RWPE2 (cell line): ENCODE measurements at regions not wholly inside any gene's neighbourhood (a gene's known extent, or its start where the extent isn't known, plus 50 kb on each side); places are given as distances from the start of the nearest gene placed in this dataset.
A peak's percentile ranks its signal among the peaks of the same experiment; 100 is the strongest.

Source experiments
- ATAC-seq: fragments of 200-7000 bp; cut with Tn5 transposase; 3 replicates; pipeline ENCODE4 v1.9.1; 2021; ENCODE audit warnings: low read depth
- DNase-seq: peaks from one replicate; pipeline ENCODE4 v3.0.0-alpha.2; 2020; ENCODE audit warnings: low spot score
- H3K27ac ChIP-seq: fragments of 450-650 bp; 2 replicates; pipeline ENCODE4 v1.5.1; 2017; ENCODE audit warnings: mild to moderate bottlenecking; ENCODE audit not compliant: poor library complexity, severe bottlenecking
- H3K27me3 ChIP-seq: fragments of 250-450 bp; sonication (Bioruptor Pico); 2 replicates; pipeline ENCODE4 v1.5.1; 2021; ENCODE audit warnings: mild to moderate bottlenecking, moderate library complexity; ENCODE audit not compliant: insufficient read depth, poor library complexity, severe bottlenecking
- H3K36me3 ChIP-seq: fragments of 250-450 bp; sonication (Bioruptor Pico); 2 replicates; pipeline ENCODE4 v1.5.1; 2020; ENCODE audit warnings: low read depth, mild to moderate bottlenecking, moderate library complexity
- H3K4me1 ChIP-seq: fragments of 250-450 bp; sonication (Bioruptor Pico); 2 replicates; pipeline ENCODE4 v1.5.1; 2021; ENCODE audit warnings: mild to moderate bottlenecking, moderate library complexity; ENCODE audit not compliant: insufficient read depth, poor library complexity, severe bottlenecking
- H3K4me3 ChIP-seq: fragments of 250-450 bp; sonication (Bioruptor Pico); 2 replicates; pipeline ENCODE4 v1.5.1; 2021; ENCODE audit warnings: mild to moderate bottlenecking, moderate library complexity; ENCODE audit not compliant: severe bottlenecking
- H3K9me3 ChIP-seq: fragments of 250-450 bp; sonication (Bioruptor Pico); 2 replicates; pipeline ENCODE4 v1.5.1; 2021; ENCODE audit warnings: mild to moderate bottlenecking, moderate library complexity; ENCODE audit not compliant: severe bottlenecking
- TF ChIP-seq, protein P1 (sequence below): fragments of 450-650 bp; IDR thresholded peaks from one replicate; pipeline ENCODE4 v1.5.1; 2017; ENCODE audit warnings: mild to moderate bottlenecking, moderate library complexity; ENCODE audit not compliant: poor library complexity, severe bottlenecking

DNA sequence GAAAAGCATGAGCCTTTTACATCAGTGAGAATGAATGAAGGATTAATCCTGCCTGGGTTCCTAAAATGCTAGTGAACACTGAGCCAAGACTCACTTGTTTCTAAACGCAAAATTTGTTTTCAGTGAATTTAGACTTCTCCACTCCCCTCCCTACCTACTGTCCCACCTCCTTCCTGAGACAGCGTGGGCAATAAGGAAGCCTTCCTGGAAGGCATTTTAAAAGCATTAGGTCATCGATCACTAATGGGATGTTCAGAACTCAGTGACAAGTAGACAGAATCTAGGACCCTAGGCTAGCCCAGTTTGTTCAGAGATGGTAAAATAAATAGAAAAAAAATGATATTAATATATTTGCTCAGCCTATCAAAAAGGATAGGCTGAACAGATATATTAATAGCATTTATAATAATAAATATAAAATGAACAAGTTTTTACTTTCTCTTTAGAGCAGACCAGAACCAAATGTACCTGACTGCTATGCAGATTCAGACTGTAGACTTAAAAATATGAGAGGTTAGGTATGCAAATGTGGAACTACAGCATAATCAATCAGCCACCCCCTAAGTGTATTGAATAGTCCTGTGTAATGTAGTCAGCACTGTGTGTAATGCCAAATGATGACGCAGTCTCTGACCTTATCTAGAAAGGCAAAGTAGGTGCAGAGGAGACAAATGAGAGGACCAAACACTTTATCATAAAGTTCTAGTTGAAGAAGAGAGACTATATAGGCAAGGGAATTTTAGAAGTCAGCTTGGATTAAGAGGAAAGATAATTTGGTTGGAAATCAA is 331.1 kb downstream of the GPAT3 start:
- peak; percentile 76 for ATAC-seq
- H3K4me1 ChIP-seq = peaks cover 5% of the 10 kb centered on the region
- DNase-seq = no peak
- no peak overlapping the region for H3K27ac ChIP-seq
- no peak overlapping the region for H3K4me3 ChIP-seq
- H3K36me3 ChIP-seq = no peaks in the 10 kb centered on the region
- no peaks in the 10 kb centered on the region for H3K27me3 ChIP-seq
- TF ChIP-seq, protein P1, sequence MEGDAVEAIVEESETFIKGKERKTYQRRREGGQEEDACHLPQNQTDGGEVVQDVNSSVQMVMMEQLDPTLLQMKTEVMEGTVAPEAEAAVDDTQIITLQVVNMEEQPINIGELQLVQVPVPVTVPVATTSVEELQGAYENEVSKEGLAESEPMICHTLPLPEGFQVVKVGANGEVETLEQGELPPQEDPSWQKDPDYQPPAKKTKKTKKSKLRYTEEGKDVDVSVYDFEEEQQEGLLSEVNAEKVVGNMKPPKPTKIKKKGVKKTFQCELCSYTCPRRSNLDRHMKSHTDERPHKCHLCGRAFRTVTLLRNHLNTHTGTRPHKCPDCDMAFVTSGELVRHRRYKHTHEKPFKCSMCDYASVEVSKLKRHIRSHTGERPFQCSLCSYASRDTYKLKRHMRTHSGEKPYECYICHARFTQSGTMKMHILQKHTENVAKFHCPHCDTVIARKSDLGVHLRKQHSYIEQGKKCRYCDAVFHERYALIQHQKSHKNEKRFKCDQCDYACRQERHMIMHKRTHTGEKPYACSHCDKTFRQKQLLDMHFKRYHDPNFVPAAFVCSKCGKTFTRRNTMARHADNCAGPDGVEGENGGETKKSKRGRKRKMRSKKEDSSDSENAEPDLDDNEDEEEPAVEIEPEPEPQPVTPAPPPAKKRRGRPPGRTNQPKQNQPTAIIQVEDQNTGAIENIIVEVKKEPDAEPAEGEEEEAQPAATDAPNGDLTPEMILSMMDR = no peak
- no peaks in the 10 kb centered on the region for H3K9me3 ChIP-seq

DNA sequence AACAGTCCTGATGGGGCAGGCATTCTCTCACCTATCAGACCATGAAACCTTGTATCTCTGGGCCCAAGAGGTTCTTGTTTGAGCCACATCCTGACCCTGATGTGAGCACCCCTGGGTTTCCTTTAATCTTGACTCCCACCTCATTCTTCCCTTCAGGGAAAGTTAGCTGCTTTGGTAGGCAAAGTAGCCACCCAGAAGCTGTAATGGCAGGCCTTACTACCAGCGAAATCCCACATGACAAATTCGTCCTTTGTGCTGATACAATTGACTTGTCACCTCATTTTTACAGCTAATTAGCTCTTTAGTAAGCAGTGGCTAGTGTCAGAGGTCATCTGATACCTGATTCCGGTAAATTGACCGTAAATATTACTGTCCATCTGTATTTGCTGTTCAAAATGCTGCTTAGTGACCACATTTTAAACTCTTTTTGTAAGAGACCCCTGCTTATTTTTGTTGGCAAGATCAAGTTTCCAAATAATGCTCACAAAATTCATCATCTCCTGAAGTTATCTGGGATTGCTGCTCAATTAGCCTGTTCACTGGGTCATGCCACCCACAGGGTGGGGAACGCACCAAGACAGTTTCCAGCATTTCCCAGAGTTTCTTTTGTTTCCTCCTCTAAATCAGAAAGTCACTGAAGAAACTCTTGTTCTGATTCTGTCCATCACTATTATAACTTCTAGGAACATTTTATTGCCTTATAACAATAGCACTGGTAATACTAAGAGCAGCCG is 329.7 kb downstream of the GPAT3 start:
- Histone ChIP-seq H3K36me3 (no peaks in the 10 kb centered on the region), H3K4me3 (no peak overlapping the region), H3K4me1 (peaks cover 5% of the 10 kb centered on the region), H3K9me3 (no peaks in the 10 kb centered on the region), H3K27ac (no peak overlapping the region), H3K27me3 (no peaks in the 10 kb centered on the region)
- TF ChIP-seq, protein P1 = no peak
- ATAC-seq (no peak), DNase-seq (no peak)

DNA sequence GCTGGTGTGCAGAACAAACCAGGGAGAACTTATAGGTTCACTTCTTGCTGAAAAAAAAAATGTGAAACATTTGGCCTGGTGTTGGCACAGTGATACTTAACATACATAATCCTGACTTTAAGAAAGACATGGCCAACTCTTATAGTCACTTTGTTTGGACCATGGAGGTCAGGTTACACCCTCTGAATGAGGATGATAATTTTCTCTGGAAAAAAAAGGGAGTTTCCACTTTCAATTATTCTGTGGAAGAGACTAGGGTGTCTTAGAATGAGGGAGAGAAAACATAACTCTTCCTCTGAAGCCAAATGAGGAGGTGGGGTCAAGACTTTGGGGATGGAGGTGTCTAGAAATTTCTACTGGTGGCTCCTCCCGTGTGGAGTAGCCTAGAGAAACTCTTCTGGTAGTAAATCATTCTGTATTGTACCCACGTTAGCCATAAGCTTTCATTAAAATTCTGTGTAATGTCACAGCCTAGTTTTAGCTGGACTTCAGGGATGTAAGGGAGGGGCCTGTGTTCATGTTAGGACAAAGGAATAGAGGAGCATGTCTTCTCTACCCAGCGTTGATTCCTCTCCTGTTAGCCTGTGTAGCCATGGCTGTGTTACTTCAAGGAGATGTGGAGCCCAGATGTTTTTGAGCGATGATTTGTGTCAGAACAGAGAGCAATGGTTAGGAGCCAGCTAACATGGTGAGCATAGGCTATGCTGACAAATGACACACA is 328.3 kb downstream of the GPAT3 start:
- H3K4me3 ChIP-seq = no peak overlapping the region
- peaks cover 7% of the 10 kb centered on the region for H3K4me1 ChIP-seq
- H3K27ac ChIP-seq = no peak overlapping the region
- no peaks in the 10 kb centered on the region for H3K36me3 ChIP-seq
- TF ChIP-seq, protein P1 = no peak
- H3K27me3 ChIP-seq = no peaks in the 10 kb centered on the region
- ATAC-seq (no peak), DNase-seq (no peak)
- no peaks in the 10 kb centered on the region for H3K9me3 ChIP-seq

DNA sequence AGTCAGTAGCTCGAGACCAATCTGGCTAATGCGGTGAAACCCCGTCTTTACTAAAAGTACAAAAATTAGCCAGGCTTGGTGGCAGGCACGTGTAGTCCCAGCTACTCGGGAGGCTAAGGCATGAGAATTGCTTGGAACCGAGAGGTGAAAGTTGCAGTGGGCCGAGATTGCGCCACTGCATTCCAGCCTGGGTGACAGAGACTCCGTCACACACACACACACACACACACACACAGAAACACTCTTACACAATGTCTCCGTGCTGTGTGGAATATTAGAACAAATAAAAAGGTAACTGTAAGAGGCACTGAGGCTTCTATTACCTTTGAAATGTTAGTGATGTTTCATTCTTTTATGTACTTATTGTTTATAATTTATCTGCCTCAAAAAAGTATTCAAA is 326.6 kb downstream of the GPAT3 start:
- Histone ChIP-seq H3K4me1 (peaks cover 10% of the 10 kb centered on the region), H3K4me3 (no peak overlapping the region), H3K27me3 (no peaks in the 10 kb centered on the region), H3K27ac (no peak overlapping the region), H3K9me3 (no peaks in the 10 kb centered on the region), H3K36me3 (no peaks in the 10 kb centered on the region)
- TF ChIP-seq, protein P1 = no peak
- DNase-seq = no peak
- no peak for ATAC-seq
